ENCODE measurements at regions not wholly inside any gene's neighbourhood (a gene's known extent, or its start where the extent isn't known, plus 50 kb on each side); places are given as distances from the start of the nearest gene placed in this dataset.

- no peak for DNase-seq (ENCODE audit: low read depth in 2 of 2)
Observed at GRCh38 chr14:85454226-85454813, 75.6 kb upstream of the FLRT2 start.

- DNase-seq (ENCODE audit: low read depth in 2 of 2) = no peak
Observed at GRCh38 chr14:85459361-85460000, 70.5 kb upstream of the FLRT2 start.

GRCh38 chr14:85461432-85462133 lies 68.4 kb upstream of the FLRT2 start:
- no peak for DNase-seq (ENCODE audit: low read depth in 2 of 2)

- no peak for DNase-seq (ENCODE audit: low read depth in 2 of 2)
Observed at GRCh38 chr14:85463512-85463911, 66.4 kb upstream of the FLRT2 start.

- no peak for DNase-seq (ENCODE audit: low read depth in 2 of 2)
Observed at GRCh38 chr14:85464135-85464895, 65.6 kb upstream of the FLRT2 start.

GRCh38 chr14:85466678-85467077 lies 63.3 kb upstream of the FLRT2 start:
- no peak for DNase-seq (ENCODE audit: low read depth in 2 of 2)

GRCh38 chr14:85468816-85469215 lies 61.1 kb upstream of the FLRT2 start:
- no peak for DNase-seq (ENCODE audit: low read depth in 2 of 2)

GRCh38 chr14:85471156-85471555 lies 58.8 kb upstream of the FLRT2 start:
- DNase-seq (ENCODE audit: low read depth in 2 of 2) = no peak

- DNase-seq (ENCODE audit: low read depth in 2 of 2) = no peak
Observed at GRCh38 chr14:85471744-85472143, 58.2 kb upstream of the FLRT2 start.

- DNase-seq (ENCODE audit: low read depth in 2 of 2) = no peak
Observed at GRCh38 chr14:85474431-85474830, 55.5 kb upstream of the FLRT2 start.

- no peak for DNase-seq (ENCODE audit: low read depth in 2 of 2)
Observed at GRCh38 chr14:85475113-85475512, 54.8 kb upstream of the FLRT2 start.

- no peak for DNase-seq (ENCODE audit: low read depth in 2 of 2)
Observed at GRCh38 chr14:85479306-85479705, 50.6 kb upstream of the FLRT2 start.

GRCh38 chr14:85479771-85480170 lies 50.2 kb upstream of the FLRT2 start:
- DNase-seq (ENCODE audit: low read depth in 2 of 2) = no peak

All from stimulated activated CD4-positive, alpha-beta T cell treated with anti-CD3 and anti-CD28 coated beads, Interleukin-1b, Interleukin-23, amount 100 ng/mL, for 4 hours (primary cell).